ENCODE measurements at regions not wholly inside any gene's neighbourhood (a gene's known extent, or its start where the extent isn't known, plus 50 kb on each side); places are given as distances from the start of the nearest gene placed in this dataset.

DNA sequence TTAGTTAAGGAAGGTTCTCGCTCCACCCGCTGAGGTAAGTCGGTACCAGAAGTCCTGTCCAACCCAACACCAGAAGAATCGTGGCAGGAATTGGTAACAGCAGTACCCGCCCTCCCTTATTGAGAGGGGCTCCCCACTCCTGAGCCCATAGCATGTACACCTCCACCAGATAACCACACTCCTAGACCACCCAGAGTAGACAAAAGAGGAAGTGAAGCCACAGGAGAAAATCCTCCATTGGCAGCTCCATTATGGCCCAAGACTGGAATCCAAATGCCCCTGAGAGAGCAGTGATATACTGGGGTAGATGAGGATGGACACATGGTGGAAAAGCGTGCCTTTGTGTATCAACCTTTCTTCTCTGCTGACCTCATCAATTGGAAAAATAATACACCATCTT lies 106.1 kb upstream of the EPB41L4A start:
- DNase-seq (ENCODE audit: low read depth) = no peak
- no peak overlapping the region for H3K4me3 ChIP-seq (ENCODE audit: low read depth, low read length)
- TF ChIP-seq, protein P1, sequence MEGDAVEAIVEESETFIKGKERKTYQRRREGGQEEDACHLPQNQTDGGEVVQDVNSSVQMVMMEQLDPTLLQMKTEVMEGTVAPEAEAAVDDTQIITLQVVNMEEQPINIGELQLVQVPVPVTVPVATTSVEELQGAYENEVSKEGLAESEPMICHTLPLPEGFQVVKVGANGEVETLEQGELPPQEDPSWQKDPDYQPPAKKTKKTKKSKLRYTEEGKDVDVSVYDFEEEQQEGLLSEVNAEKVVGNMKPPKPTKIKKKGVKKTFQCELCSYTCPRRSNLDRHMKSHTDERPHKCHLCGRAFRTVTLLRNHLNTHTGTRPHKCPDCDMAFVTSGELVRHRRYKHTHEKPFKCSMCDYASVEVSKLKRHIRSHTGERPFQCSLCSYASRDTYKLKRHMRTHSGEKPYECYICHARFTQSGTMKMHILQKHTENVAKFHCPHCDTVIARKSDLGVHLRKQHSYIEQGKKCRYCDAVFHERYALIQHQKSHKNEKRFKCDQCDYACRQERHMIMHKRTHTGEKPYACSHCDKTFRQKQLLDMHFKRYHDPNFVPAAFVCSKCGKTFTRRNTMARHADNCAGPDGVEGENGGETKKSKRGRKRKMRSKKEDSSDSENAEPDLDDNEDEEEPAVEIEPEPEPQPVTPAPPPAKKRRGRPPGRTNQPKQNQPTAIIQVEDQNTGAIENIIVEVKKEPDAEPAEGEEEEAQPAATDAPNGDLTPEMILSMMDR (conservative IDR thresholded peaks at IDR 0.05; ENCODE audit: low read depth, low read length) = no peak

DNA sequence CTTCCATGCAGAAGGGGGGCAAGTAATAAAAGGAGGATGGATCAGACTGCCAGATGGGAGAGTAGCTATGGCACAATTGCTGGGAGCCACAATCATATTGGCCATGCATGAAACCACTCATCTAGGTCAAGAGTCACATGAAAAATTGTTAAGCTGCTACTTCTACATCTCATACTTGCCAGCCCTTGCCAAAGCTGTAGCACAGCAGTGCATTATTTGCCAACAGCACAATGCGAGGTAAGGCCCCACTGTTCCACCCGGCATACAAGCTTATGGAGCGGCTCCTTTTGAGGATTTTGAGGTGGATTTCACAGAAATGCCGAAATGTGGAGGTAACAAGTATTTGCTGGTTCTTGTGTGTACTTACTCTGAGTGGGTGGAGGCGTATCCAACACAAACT lies 109.9 kb upstream of the EPB41L4A start:
- no peak for DNase-seq (ENCODE audit: low read depth)
- TF ChIP-seq, protein P1 (conservative IDR thresholded peaks at IDR 0.05; ENCODE audit: low read depth, low read length) = no peak
- no peak overlapping the region for H3K4me3 ChIP-seq (ENCODE audit: low read depth, low read length)

DNA sequence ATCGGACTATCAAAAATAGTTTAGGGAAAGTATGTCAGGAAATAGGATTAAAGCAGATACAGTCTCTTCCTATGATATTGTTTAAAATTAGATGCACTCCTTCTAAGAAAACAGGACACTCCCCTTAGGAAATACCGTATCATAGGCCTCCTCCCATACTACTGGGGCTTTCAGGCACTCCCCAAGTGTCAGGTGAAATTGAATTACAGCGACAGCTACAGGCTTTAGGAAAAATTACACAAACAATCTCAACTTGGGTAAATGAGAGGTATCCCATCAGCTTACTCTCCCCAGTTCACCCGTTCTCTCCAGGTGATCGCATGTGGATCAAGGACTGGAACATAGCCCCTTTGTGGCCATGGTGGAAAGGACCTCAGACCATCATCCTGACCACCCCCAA lies 110.4 kb upstream of the EPB41L4A start:
- TF ChIP-seq, protein P1 (conservative IDR thresholded peaks at IDR 0.05; ENCODE audit: low read depth, low read length) = peak; percentile 47
- H3K4me3 ChIP-seq (ENCODE audit: low read depth, low read length) = no peak overlapping the region
- DNase-seq (ENCODE audit: low read depth) = peak; percentile 28

DNA sequence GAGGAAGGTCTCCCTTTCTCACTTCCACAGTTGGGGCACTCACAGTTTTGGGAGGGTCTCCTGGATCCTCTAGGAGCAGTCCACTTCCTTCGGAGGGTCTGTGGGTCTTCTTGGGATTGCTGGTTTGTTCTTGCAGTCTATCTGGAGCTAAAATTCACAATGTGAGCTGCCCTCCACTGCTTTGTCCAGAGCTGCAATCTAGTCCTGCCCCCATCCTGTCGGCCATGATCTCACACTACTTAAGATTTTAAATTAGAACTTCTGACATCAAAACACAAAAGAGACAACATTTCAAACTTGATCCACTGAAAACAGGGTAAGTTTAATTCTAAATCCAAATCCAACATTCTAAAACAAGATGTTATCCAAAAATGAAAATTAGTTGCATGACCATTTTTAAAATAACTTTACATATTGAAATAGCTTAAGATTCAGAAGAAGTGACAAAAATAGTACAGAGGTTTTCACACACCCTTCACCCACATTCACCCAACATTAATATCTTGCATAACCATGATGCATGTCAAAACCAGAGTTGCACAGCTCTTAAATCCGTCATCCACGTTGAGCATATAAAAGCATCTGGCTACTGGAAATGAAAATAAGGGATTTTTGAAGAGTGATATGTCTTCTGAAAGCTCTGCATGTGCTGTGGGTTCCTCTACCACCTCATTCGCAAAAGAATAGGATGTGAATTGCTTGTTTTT lies 113.7 kb upstream of the EPB41L4A start:
- H3K4me3 ChIP-seq (ENCODE audit: low read depth, low read length) = no peak overlapping the region
- no peak for DNase-seq (ENCODE audit: low read depth)
- TF ChIP-seq, protein P1 (conservative IDR thresholded peaks at IDR 0.05; ENCODE audit: low read depth, low read length) = no peak

DNA sequence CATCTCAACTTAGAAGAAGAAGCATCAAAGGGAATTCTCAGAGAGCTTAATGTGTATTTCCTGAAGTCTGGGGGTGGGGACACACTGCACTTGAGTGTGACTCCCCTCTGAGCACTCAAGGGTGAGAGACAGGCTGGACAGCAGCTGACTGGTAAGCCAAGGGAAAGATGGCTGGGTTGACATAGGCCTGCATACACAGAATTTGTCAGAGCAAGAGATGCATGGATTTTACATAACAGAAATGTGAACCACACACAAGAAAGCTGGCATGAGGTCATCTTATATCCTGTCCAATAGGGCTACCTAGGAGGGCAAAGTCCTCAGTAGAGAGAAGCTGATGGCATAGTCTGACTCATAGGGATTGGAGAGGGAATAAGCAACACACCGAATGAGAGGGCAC lies 114.3 kb upstream of the EPB41L4A start:
- TF ChIP-seq, protein P1 (conservative IDR thresholded peaks at IDR 0.05; ENCODE audit: low read depth, low read length) = no peak
- no peak overlapping the region for H3K4me3 ChIP-seq (ENCODE audit: low read depth, low read length)
- DNase-seq (ENCODE audit: low read depth) = no peak

DNA sequence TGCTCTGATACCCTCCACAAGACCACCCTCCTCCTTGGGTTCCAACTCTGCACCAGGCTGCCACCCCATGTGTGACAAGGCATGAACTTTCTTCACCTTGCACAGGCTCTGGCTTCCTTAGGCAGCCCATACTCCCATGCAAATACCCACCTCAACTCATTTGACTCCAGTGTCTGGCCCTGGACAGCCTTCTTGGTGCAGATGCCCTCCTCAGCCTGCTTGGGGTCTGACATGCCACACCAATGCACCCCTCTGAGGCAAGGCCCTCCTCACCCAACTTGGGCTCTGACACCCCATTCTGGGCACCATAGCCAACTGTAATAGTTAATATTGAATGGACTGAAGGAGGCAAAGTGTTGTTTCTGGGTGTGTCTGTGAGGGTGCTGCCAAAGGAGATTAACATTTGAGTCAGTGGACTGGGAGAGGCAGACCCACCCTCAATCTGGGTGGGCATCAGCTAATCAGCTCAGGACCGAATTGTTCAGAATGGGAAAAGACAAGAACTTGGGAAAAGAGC lies 115.0 kb upstream of the EPB41L4A start:
- H3K4me3 ChIP-seq (ENCODE audit: low read depth, low read length) = no peak overlapping the region
- TF ChIP-seq, protein P1 (conservative IDR thresholded peaks at IDR 0.05; ENCODE audit: low read depth, low read length) = no peak
- no peak for DNase-seq (ENCODE audit: low read depth)

Measured in choroid plexus epithelial cell (primary cell).